Epidermal melanocyte (primary cell): ENCODE measurements at regions not wholly inside any gene's neighbourhood (a gene's known extent, or its start where the extent isn't known, plus 50 kb on each side); places are given as distances from the start of the nearest gene placed in this dataset.

Source experiments
- DNase-seq: peaks from one replicate; pipeline ENCODE4 v3.0.0; 2011; ENCODE audit warnings: low spot score; ENCODE audit not compliant: insufficient read length

GRCh38 chr6:15809367-15809766 lies 146.5 kb upstream of the DTNBP1 start:
- DNase-seq: no peak

- DNase-seq: no peak
These were observed 141.6 kb upstream of the DTNBP1 start for GRCh38 chr6:15804164-15805154.

GRCh38 chr6:15802466-15802865 lies 139.6 kb upstream of the DTNBP1 start:
- no peak for DNase-seq

- no peak for DNase-seq
These were observed 139.1 kb upstream of the DTNBP1 start for GRCh38 chr6:15801912-15802311.

GRCh38 chr6:15800841-15801617 lies 138.2 kb upstream of the DTNBP1 start:
- no peak for DNase-seq

GRCh38 chr6:15798533-15799255 lies 135.9 kb upstream of the DTNBP1 start:
- DNase-seq: no peak

GRCh38 chr6:15796844-15797243 lies 134.0 kb upstream of the DTNBP1 start:
- no peak for DNase-seq

- DNase-seq: no peak
These were observed 133.4 kb upstream of the DTNBP1 start for GRCh38 chr6:15796130-15796771.

- DNase-seq: no peak
These were observed 131.0 kb upstream of the DTNBP1 start for GRCh38 chr6:15793826-15794225.

- DNase-seq: no peak
These were observed 130.5 kb upstream of the DTNBP1 start for GRCh38 chr6:15793288-15793687.

- DNase-seq: no peak
These were observed 130.0 kb upstream of the DTNBP1 start for GRCh38 chr6:15792842-15793241.

GRCh38 chr6:15791448-15792181 lies 128.8 kb upstream of the DTNBP1 start:
- no peak for DNase-seq

GRCh38 chr6:15790116-15790515 lies 127.3 kb upstream of the DTNBP1 start:
- no peak for DNase-seq

GRCh38 chr6:15786846-15787245 lies 124.0 kb upstream of the DTNBP1 start:
- no peak for DNase-seq

GRCh38 chr6:15783484-15783883 lies 120.7 kb upstream of the DTNBP1 start:
- DNase-seq: no peak

- DNase-seq: no peak
These were observed 119.1 kb upstream of the DTNBP1 start for GRCh38 chr6:15781890-15782289.

GRCh38 chr6:15781333-15781732 lies 118.5 kb upstream of the DTNBP1 start:
- no peak for DNase-seq

- no peak for DNase-seq
These were observed 117.6 kb upstream of the DTNBP1 start for GRCh38 chr6:15780437-15780836.

- no peak for DNase-seq
These were observed 116.9 kb upstream of the DTNBP1 start for GRCh38 chr6:15779726-15780125.

- no peak for DNase-seq
These were observed 113.7 kb upstream of the DTNBP1 start for GRCh38 chr6:15776458-15776980.
